ENCODE measurements at regions not wholly inside any gene's neighbourhood (a gene's known extent, or its start where the extent isn't known, plus 50 kb on each side); places are given as distances from the start of the nearest gene placed in this dataset.

DNA sequence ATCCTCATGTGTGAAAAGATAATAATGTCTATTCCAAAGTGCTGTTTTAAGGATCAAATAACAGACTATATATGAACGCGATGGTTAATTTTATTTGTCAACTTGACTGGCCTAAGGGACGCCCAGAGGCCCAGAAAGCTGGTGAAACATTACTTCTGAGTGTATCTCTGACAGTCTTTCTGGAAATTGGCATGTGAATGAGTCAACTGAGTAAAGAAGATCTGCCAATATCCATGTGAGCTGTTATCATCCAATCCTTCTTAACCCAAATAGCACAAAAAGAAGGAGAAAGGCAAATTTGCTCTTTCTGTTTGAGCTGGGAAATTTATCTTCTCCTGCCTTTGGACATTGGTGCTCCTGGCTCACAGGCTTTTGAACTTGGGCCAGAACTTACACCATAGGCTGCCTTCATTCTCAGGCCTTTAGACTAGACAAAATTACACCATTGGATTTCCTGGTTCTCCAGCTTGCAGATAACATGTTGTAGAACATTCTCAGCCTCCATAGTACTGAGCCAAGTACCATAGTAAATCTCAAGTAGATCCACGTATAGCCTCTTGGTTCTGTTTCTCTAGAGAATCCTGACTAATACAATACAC, 114.7 kb upstream of the DOCK10 start:
- DNase-seq (ENCODE audit: low read depth in 4 of 4, low spot score in 3 of 4): no peak

DNA sequence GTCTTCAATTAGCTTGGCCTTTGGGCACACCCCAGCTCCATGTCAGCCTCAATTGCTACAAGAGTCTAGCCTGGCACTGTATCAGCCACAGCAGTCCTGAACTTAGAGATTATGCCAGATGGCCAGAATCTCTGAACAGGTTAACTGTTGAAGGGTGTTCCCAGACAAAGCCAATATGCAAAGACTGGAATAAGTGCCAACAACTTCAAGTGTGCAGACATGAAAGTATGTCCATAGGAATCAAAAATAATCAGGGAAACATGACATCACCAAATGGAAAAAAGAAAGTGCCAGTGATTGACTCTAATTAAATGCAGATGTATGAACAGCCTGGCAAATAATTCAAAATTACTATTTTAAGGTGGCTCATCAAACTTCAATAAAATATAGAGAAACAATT, 98.5 kb upstream of the DOCK10 start:
- DNase-seq (ENCODE audit: low read depth in 4 of 4, low spot score in 3 of 4): no peak

DNA sequence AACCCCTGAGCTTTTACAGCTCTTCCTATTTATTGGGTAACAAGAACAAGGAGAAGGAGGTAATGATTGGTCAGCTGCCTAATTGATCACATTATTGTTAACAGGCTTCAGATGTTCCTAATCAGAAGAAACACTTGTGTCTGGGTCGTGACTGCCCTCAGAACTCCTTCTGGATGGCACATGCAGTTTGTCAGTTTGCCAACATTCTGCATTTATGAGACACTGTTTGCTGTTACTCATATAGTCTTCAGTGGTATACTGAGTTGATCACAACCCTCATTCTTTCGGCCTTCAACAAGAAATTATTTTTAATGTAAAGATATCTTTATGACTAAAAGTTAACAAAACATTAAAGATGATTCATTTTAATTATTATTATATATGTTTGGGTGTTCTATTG, 95.7 kb upstream of the DOCK10 start:
- DNase-seq (ENCODE audit: low read depth in 4 of 4, low spot score in 3 of 4): no peak

DNA sequence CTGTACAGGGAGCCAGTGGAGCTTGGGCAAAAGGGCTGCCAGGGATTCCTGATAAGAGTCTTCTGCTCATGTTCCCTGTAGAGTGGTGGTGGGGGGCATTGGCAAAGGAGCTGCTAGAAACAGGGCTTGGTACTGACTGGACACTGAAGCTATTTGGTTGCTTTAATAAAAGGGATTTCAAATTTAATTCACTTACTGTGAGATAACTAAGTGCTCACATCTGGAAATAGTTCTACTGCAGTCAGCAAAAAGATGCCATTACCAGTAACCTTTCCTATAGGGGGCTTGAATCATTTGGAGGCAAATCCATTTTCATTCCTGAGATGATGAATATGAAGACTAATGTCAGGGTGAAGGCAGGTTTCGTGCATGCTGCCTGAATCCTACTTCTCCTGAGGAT, 94.3 kb upstream of the DOCK10 start:
- DNase-seq (ENCODE audit: low read depth in 4 of 4, low spot score in 3 of 4): no peak

DNA sequence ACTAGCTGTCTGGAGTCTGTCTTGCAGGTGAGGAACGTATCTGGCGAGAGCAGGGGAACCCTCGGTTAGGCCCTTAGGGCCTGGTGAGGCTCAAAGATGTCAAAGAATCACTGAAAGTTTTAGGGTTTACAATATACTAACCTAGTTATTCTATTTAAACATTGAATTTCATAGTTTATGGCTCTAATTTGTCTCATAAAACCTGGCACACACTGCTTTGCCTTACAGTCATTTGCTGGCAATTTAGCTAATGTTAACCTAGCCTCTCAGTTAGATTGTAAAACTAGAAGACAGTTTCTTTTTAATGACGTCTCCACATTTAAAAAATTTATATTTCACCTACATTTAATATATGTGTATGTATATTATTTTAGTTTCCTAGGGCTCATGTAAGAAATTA, 89.6 kb upstream of the DOCK10 start:
- DNase-seq (ENCODE audit: low read depth in 4 of 4, low spot score in 3 of 4): no peak

DNA sequence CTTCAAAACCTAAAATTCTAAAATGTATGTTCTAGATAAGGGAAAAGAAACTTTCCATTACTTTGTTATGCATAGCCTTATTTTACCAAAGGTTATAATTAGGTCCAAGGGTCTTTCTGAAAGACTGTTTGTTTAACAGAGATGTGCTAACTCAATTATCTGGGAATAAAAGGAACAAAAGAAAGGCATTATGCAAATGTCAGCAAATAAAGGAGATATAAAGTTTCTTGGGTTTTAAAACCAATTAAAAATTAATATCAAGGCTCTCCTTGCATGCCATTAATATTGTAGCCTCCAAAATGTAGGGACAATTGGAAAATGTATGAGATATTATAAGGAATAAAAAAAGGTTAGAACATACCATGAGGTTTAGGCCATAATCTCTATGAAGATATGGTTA, 87.8 kb upstream of the DOCK10 start:
- DNase-seq (ENCODE audit: low read depth in 4 of 4, low spot score in 3 of 4): no peak

DNA sequence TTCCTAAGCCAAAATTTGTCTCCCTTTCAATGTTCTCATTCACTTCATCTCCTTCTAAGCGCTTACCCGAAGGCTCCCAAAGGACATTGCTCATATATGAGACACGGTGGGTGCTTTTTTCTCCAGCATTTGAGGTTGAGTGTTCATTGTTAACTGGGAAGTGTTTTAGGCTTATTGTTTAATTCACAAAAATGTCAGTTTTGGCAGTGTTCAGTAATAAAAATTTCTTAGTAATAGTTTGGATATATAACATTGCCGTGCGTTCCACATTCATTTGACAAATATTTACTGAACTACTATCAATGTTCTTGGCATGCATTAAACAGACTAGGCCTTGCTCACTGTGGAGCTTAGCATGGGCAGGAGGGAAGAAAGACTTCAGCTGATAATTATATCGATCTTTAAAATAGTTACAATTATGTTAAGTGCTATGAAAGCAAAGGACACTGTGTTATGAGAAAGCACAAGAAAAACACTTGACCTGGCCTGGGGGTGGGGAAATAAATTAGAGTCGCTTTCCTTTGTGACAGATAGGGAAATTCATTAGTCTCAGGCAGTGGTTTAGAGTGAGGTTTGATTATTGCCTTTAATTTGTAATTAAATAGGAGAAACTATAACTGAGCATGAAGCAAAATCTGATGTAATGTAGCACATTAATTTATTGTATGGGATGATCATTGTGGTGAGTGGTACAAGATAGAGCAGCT, 82.2 kb upstream of the DOCK10 start:
- DNase-seq (ENCODE audit: low read depth in 4 of 4, low spot score in 3 of 4): no peak

DNA sequence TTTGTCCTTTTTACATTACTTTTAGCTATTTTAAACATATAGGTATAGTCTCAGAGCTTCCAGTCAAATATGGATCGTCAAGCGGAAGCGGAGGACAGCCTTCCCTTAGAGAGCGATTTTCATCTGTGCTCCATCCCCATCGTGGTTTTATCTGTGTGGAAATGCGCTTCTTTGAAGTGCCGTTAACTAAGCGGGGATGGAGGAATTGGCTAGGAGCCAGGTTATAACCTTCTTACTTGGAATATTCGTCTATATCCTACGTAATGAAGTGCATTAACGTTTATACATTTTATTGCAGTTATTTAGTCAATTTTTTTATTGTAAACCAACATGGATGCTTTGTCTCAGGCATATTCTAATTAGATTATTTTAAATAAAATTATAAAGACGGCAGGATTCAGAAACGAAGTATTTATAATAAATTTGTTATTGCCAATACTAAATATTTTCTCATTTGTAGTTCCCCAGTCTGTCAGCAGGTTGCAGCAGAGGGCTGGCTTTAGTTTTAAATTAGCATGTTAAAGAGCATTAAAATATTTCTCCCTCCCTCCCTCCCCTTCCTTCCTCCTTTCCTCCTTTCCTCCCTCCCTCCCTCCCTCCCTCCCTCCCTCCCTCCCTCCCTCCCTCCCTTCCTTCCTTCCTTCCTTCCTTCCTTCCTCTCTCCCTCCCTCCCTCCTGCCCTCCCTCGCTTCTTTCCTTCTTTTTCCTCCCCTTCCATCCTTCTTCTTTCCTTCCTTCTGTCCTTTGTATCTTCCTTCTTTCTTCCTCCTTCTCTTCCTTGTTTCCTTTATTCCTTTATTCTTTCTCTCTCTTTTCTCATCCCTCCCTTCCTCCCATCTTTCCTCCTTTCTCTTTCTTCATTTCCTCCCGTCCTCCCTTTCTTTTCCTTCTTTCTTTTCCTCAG, 80.6 kb upstream of the DOCK10 start:
- no peak for DNase-seq (ENCODE audit: low read depth in 4 of 4, low spot score in 3 of 4)

DNA sequence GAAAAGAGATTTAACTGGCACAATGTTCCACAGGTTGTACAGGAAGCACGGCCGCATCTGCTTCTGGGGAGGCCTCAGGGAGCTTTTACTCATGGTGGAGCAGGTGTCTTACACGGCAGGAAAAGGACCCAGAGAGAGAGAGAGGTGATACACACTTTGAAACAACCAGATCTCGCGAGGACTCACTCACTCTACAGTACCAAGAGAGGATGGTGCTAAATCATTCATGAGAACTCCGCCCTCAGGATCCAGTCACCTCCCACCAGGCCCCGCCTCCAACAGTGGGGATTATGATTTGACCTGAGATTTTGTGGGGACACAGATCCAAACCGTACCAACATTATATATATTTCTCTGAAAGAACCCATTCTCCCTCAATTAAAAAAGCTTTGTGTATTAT, 79.7 kb upstream of the DOCK10 start:
- no peak for DNase-seq (ENCODE audit: low read depth in 4 of 4, low spot score in 3 of 4)

DNA sequence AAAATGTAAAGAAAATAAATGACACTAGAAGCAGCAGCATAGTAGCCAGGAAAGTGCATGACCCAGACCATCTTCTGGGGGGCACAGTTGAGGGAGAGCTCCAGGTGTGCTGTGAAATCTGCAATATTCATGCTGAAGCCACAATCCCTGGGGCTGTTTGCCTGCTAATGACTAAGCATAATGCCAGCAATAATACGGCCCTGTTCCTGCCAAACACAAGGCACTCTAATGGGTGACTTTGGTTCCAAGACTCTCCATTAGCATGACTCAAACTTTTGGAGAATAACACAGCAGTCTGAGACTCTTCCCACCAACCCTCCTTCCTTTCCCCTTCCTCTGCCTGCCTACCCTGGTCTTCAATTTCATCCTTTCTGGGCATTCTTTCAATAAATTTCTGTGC, 77.9 kb upstream of the DOCK10 start:
- DNase-seq (ENCODE audit: low read depth in 4 of 4, low spot score in 3 of 4): no peak

DNA sequence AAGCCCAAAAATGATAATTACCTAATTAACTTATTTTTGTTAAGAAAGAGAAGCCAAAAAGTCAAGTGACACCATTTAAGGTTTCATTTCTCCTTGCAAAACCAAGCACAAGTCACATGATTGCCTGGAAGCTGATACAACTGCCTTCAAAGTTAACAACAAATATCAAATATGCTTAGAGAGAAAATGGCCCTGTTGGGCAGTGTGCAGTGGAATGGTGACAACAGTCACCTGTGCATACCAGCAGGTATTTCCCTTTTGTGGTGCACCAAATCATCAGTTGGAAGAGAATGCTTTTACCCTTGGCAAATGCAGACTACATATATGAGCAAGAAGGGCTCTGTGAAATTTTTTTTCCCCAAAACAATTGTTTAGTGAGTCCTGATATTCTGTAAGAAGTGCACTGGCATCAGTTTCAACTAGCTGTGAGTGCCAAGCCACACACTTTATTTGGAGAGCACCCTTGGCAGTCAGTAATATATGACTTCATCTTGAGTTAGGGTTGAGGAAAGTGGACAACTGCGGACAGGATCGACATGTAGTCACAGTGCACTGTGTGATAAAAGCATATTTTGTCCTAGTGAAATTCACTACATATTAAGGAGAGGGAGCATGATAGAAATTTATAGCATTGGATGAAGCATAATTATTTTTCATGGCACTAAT, 74.9 kb upstream of the DOCK10 start:
- DNase-seq (ENCODE audit: low read depth in 4 of 4, low spot score in 3 of 4): no peak

DNA sequence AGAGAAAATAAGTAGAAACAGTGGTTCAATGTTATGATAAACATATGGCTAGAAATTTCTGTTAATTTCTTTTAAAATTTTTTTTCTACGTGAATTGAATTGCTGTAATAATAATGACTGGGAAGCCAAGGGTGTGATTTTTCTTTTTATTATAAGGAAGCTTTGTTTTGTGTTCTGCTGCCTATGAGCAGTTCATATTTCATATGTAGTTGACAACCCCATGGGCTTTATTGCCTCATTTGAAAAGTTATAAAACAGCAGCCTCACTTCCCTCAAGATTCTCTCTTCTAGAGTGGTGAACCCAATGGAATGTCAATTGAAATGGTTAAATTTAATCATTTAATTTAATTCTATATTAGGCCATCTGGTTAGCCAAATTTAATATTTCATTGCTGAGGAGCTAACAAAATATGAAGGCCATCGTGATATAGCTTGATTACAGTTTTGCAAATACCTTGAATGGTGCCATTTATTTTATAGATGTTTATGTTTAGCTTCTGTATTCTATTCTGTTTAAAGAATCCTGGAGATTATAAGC, 72.6 kb upstream of the DOCK10 start:
- no peak for DNase-seq (ENCODE audit: low read depth in 4 of 4, low spot score in 3 of 4)

DNA sequence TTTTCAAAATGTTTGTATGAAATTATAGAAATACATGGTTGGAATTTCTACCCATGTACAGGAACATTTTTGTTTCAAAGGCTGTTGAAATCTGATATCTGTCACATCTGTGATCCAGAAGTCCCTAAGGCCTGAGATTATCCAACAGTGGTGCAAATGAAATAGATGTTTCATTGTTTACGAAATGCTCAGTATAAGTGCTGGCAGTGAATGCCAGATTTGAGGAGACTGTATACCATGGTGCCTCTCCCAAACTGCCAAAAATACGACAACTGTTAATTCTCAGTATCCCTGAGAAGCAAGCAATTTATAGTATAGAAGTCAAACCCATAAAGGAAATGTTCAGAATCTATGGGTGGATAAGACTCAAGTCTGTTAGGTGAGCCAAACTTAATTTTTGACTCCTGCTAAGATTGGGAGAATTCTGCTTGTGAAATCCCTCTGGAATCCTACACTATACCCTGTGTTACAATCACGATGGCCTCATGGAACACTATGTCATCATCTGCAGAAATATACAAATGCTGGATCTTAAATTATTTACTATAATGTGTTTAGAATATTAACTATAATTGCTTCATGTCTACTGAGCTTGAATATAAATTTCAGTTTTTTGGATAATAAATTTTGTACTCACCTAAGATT, 71.2 kb upstream of the DOCK10 start:
- DNase-seq (ENCODE audit: low read depth in 4 of 4, low spot score in 3 of 4): no peak

DNA sequence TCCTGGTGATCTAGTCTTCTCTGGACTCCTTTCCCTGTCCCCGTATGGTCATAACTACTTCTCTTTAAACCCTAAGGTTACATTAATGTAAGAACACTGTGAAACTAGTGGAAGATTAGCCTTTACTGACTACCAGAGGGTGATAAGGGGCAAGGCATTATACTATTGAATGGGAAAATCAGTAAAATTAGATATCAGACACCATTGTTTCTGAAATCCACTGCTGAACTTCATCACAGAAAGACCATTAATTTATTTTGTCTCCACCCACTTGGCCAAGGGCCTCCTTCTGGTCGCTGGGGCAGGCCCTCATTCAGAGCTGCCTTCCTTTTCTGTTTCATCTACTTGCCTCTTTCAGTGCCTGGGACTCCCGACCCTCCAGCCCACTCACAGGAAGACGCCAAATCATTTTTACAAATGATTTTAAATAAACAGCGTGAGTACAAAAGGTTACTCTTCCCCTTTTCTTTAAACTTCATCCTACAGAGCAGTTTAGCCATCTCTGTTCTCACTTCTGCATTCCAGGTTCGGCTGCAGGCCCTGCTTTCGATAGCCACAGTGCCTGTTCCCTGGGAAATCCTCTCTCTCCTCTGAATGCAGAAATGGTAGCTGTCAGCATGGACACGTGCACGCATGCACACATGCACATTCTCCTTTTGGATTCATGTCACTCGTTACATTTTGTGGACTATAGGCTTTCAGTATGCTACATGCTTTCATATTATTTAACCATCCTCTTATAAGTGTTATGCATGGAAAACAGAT, 70.3 kb upstream of the DOCK10 start:
- no peak for DNase-seq (ENCODE audit: low read depth in 4 of 4, low spot score in 3 of 4)

DNA sequence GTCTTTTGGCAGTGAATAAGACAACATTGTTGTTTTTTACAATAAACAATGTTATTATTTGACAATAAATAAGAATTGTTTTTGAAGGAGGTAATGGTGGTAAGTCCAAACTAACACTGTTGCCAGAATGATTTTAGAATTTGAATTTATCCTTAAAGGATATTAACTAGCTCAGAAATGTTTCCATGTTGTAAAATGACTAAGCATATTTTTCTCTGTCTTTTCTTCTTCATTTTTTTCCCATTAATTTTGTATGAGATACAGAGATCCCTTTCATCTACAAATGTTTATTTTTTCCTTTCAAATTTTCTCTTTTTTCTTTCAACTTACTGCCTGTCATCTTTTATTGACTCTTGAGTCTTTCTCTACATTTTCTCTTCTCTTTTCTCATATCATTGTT, 66.5 kb upstream of the DOCK10 start:
- no peak for DNase-seq (ENCODE audit: low read depth in 4 of 4, low spot score in 3 of 4)

DNA sequence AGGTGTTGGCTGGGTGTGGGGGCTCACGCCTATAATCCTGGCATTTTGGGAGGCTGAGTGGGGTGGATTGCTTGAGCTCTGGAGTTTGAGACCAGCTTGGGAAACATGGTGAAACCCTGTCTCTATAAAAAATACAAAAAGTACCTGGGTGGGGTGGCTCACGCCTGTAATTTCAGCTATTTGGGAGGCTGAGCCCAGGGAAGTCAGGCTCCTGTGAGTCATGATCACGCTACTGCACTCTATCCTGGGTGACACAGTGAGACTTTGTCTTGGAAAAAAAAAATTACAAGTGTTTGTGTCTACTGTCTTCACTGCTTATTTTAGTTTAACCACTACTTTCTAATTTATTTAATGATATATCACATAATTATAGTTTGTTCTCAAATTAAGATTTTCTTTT, 62.7 kb upstream of the DOCK10 start:
- DNase-seq (ENCODE audit: low read depth in 4 of 4, low spot score in 3 of 4): no peak

DNA sequence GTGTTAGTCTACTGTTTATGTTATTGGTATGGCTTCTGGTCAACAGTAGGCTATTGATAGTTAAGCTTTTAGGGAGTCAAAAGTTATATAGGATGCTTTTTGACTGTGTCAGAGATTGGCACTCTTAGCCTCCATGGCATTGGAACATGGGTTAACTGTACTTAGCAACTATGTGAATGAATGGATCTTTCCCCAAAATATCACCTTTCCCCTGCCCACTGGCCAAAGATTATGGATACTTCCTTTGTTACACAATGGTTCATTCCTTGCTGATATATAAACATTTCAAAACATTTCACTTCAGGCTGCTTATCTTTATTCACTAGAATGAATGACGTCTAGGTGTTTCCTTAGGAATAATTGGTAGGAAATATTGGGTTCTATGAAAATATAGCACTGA, 62.1 kb upstream of the DOCK10 start:
- DNase-seq (ENCODE audit: low read depth in 4 of 4, low spot score in 3 of 4): no peak

DNA sequence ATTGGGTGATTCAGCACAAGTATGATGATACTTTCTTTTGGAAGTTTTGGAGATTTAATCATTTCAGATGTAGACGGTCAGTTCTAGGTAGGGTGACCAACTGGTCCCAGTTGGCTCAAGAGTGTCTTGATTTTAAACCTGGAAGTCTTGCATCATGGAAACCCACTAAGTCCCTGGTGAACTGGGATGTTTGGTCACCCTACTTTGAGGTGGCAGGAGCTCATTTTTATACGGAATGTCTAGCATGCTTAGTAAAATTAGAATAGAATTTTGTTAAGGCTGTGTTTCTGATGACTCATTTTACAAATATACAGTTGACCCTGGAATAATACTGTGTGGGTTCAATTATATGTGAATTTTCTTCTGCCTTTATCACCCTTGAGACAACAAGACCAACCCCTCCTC, 61.5 kb upstream of the DOCK10 start:
- no peak for DNase-seq (ENCODE audit: low read depth in 4 of 4, low spot score in 3 of 4)

DNA sequence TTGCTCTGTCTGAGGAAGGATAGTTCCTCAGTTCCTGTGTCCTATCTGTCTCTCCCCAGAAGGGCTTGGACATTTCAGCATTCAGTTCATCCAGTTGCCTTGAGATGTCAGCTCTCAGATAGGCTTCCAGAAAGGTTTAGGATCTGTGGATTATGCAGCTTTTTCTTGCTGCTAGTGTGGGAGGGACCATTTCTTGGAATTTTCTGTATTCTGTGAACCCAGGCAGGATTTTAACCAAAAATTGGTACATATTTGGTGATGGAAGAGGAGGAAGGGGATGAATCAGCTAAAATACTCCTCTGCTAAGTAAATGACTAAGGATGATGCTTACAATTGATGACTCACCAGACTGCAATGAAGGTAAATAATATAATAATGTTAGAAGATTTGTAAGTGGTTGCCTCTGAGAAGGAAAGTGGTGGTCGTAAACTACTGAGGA, 58.6 kb upstream of the DOCK10 start:
- DNase-seq (ENCODE audit: low read depth in 4 of 4, low spot score in 3 of 4): no peak

DNA sequence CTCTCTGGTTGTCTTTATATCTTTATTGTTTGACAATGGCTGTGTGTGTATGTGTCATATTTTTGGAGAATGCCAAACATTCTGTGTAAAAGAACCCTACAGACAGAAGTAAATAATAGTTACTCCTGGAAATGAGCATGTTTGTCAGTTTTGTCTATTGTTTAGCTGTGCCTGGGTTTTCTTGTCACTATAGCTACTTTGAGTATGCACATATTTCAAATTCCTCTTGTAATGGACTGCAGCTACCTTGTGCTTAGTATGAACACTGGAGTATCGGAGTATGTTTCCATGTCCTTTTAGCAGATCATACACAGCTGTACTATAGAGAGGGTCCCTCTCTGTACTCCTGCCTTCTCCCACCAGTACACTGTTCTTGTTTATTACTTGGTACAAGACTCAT, 58.0 kb upstream of the DOCK10 start:
- no peak for DNase-seq (ENCODE audit: low read depth in 4 of 4, low spot score in 3 of 4)

Measured in right renal pelvis (tissue), 4 donors.